ENCODE measurements at regions not wholly inside any gene's neighbourhood (a gene's known extent, or its start where the extent isn't known, plus 50 kb on each side); places are given as distances from the start of the nearest gene placed in this dataset.
"Not testable (repeated sequence)": the region's sequence is repeated elsewhere in the genome, so short reads cannot be mapped to it uniquely, and the experiment has no call there.

GRCh38 chr6:165791306-165791705 is 128.3 kb upstream of the PDE10A start:
- no peak for DNase-seq (ENCODE audit: low read depth)

- no peak for DNase-seq (ENCODE audit: low read depth)
These were observed 119.8 kb upstream of the PDE10A start for GRCh38 chr6:165782812-165783211.

DNA sequence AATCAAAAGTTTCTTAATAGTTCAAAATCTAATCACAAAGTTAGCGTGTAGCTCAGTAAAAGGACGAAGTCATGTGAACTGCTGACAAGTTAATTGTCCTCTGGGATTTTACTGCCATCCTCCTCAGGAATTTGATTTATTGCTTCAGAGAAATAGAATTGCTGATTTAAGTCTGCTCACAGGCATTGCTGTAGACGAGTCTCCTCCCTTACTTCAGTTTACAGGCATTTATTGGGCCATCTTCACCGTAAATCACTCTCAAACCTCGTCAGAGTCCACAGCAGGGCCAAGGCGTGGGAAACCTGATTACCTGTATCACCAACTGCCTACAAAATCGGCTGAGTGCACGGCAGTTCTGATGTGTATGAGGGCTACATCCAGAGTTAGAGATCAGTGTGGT is 119.1 kb upstream of the PDE10A start:
- no peak for DNase-seq (ENCODE audit: low read depth)

GRCh38 chr6:165777680-165778079 is 114.6 kb upstream of the PDE10A start:
- no peak for DNase-seq (ENCODE audit: low read depth)

- no peak for DNase-seq (ENCODE audit: low read depth)
These were observed 113.7 kb upstream of the PDE10A start for GRCh38 chr6:165776691-165777090.

DNA sequence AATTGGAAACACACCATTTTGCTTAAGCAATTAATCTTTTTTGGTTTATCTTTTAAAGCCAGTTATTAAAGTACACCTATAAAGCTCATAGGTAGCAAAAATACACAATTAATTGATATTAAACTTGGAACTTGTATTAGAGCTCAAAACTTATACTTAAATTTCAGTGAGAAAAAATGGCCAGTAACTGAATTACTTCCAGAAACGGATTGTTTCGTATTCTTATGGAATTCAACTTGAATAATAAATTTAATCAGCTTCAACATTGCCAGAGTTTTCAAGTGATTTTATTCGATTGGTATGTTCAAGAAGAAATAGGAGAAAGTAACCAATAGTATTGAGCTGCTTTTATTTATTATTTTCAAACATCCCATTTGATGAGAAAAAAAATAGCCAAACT is 112.7 kb upstream of the PDE10A start:
- DNase-seq (ENCODE audit: low read depth) = no peak

DNA sequence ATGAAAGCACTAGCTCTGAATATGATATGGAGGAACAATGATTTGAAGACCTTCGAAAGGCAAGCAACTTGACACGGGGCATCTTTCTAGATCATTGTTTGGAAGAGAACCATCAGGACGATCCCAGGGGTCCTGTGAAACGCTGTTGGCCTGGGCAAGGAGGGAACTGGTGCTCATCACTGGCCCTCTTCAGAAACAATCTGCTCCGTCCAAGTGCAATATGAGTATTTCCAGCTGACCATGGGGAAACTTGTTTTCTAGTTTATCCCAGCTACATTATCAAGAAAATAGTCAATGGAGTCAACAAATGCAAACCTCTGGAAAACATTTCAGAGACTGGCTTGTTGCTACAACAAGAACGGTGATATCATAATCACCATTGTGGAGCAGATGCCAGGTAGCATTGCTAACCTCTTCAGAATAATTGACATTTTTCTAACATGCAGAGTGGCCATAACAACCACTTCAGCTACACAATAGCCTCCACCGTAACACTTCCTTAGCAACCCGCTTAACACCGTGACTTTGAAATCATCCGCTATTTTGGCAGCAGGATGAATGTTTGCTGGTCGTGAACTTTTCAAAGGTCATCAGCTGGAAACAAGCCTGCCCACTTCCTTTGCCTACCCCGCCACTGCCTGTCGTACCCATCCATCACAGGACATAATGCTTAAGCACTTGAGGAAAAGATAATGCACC is 112.0 kb upstream of the PDE10A start:
- DNase-seq (ENCODE audit: low read depth) = no peak

DNA sequence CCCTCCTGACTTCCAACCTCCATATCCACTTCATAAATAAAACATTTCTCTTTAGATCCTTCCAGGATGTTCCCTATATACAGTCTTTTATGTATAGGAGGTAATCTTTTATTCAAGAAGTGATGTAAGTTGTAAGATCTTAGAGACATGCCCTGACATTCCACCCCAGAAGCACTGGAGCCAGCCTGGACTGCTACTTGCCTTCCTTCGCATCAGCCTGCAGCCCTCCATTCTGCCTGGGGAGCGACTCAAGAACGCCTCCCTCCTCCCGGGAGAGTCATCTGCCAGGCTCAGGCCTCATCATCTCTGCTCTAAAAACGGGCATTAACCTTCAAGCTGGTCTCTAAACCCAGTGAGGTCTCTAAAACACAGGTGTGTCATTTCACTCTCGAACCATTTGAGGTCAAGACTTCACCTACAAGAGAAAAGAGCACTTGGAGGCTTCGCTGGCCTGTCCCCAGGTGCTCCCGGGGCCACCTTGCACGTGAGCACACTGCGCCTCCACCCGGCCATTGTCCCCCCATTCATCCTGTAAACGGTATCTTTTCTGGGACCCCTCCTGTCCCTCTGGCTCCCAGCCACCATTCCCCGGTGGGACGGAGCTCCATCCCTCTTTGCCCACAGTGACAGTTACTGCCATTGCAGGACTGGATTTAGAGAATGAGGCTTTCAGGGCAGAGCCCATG is 107.5 kb upstream of the PDE10A start:
- DNase-seq (ENCODE audit: low read depth) = no peak

DNA sequence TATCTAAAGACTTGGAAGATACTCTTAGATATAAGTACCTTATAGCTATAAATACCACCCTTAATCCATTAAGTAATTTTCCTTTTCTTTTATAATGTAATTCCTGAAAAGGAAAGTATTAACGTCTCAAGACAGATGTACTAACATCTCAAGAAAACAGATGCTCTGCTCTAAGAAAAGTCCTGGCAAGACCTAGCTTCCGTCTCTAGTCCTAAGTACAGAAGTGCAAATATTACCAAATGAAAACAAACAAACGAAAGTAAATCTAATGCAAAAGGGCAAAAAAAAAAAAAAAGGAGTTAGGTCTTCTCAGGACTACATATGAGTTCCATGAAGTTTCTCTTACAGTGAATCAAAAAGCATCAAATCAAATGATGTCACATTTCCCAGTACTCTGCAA is 106.8 kb upstream of the PDE10A start:
- DNase-seq (ENCODE audit: low read depth) = no peak

- no peak for DNase-seq (ENCODE audit: low read depth)
These were observed 106.4 kb upstream of the PDE10A start for GRCh38 chr6:165769401-165769800.

- no peak for DNase-seq (ENCODE audit: low read depth)
These were observed 105.9 kb upstream of the PDE10A start for GRCh38 chr6:165768961-165769360.

DNA sequence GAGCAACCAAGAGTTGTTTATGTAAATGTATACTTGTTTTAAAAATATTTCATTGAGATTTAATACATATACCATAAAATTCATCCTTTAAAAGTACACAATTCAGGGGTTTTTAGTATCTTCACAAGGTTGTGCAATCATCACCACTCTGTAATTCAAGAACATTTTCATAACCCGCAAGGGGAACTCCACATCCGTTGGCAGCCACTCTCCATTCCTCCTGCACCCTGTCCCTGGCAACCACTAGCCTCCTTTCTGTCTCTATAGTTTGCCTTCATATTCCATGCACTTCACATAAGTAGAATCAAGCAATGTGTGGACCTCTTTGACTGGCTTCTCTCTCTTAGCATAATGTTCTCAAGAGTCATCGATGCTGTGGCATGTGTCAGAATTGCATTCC is 104.2 kb upstream of the PDE10A start:
- DNase-seq (ENCODE audit: low read depth) = no peak

DNA sequence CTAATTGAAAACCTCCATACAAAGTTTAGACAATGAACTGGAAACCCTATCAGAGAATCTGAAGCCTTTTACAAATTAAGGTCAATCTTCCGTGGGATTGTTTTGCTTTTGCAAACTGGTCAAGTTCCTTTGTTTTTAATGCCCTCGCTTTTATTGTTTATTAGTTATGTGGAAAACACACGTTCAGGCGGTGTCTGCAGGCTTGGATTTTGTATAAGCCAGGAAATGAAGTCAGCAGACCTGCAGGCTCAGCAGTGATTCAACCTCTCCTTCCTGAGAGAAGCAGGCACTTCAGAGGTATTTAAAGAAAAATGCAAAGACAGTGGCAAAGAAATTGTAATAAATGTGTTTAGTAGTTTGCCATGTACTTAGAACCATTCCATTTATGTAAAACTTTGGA is 103.4 kb upstream of the PDE10A start:
- no peak for DNase-seq (ENCODE audit: low read depth)

- no peak for DNase-seq (ENCODE audit: low read depth)
These were observed 103.0 kb upstream of the PDE10A start for GRCh38 chr6:165766026-165766425.

GRCh38 chr6:165765256-165765655 is 102.2 kb upstream of the PDE10A start:
- DNase-seq (ENCODE audit: low read depth) = not testable (repeated sequence)

DNA sequence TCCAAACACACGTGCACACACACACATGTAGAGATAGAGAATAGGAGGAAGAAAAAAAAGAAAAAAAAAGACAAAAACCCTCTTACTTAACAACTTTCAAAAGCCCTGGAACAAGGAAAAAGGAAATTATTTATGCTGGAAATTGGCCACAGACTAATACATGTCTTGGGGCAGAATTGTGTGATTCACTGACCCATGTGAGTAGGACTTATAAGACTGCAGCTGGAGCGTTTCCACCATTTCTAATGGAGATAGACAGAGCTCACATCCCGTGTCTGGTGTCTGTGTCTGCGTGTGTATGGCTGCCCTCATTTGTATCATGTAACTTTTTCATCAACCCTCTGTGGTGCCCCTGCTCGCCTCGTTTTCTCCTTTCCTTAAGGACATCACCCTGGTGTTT is 99.8 kb upstream of the PDE10A start:
- DNase-seq (ENCODE audit: low read depth) = no peak

DNA sequence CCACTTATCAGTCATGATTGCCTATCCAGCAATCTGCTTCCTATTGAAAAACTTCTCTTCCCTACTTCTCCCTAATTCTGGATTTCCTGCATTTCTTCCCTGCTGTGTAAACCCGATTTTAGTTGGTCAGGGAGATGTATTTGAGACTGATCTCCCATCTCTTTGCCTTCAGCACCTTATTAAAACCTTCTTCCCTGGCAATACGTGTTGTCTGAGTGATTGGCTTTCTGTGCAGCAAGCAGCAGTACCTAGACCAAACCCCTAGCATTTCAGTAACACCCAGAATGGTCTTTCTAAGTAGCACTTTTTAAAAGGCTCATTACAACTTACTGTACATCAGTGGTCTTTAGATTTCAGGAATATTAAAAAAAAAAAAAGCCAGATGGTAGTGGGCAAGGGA is 99.1 kb upstream of the PDE10A start:
- no peak for DNase-seq (ENCODE audit: low read depth)

GRCh38 chr6:165760803-165761185 is 97.8 kb upstream of the PDE10A start:
- DNase-seq (ENCODE audit: low read depth) = no peak

GRCh38 chr6:165760126-165760802 is 97.2 kb upstream of the PDE10A start:
- no peak for DNase-seq (ENCODE audit: low read depth)

- DNase-seq (ENCODE audit: low read depth) = no peak
These were observed 95.4 kb upstream of the PDE10A start for GRCh38 chr6:165758441-165758840.

DNA sequence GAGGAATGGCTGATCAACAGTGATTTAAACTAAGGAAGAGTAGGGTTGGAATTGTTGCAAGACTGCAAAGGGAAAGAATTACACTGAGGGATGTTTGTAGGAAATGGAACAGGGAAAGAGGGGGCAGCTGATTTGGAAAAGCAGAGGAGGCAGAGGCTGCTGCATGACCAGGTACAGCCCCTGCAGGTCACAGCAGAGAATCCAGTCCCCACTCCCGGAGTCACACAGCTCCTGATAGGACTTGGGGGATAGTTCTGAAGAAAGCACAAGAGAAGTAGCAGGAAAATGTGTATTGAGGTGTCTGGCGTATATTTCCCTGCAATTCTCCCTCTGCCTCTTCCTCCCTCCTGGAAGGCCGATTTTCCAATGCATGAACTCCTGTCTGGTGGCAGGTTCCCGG is 92.5 kb upstream of the PDE10A start:
- DNase-seq (ENCODE audit: low read depth) = no peak

- DNase-seq (ENCODE audit: low read depth) = no peak
These were observed 90.5 kb upstream of the PDE10A start for GRCh38 chr6:165753506-165753905.

GRCh38 chr6:165752451-165752850 is 89.4 kb upstream of the PDE10A start:
- DNase-seq (ENCODE audit: low read depth) = no peak

All from activated gamma-delta T cell treated with anti-CD3 and anti-CD28 coated beads, Interleukin-2, amount 50 U/mL, for 16 hours (primary cell).